ENCODE measurements at regions not wholly inside any gene's neighbourhood (a gene's known extent, or its start where the extent isn't known, plus 50 kb on each side); places are given as distances from the start of the nearest gene placed in this dataset.

DNA sequence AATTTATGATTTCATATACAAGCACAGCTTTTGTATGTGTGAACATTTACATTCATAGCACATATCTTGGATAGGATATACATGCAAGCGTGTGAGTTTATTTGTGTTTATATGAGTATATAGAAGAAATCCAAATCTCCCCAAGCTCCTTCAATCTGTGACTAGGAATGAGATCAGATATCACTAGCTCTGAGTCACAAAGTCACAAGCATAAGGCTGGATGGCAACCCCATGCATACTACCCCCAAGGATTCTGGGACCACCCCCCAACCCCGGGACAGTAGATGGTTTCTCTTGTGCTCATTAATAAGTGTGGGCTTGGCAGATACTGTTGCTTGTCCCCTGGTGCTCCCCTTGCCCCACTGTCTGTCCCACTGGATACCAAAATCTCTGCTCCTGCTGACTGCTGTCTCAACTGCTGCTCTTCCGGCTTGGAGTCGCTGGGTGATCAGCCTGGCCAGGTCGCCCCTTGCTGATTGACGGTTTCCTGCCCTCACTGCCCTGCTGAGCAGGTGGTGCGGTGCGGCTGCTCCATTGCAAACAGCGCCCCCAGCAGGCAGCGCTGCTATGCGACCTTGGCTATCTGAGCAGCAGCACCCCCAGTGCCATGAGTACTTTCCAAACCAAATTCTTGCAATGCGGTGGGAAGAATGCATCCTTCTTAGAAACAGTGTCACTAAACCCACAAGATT is 279.4 kb downstream of the CD83 start:
- H3K9me2 ChIP-seq (ENCODE audit: insufficient read depth, low read length) = no peaks in the 10 kb centered on the region
- H3F3A ChIP-seq (ENCODE audit: insufficient read depth, low read length, poor library complexity, severe bottlenecking) = no peaks in the 10 kb centered on the region
- H3K9ac ChIP-seq (ENCODE audit: low read length) = no peak overlapping the region
- no peak for TF ChIP-seq EP300 (conservative IDR thresholded peaks at IDR 0.05; ENCODE audit: poor library complexity, severe bottlenecking)
- TF ChIP-seq, protein P1, sequence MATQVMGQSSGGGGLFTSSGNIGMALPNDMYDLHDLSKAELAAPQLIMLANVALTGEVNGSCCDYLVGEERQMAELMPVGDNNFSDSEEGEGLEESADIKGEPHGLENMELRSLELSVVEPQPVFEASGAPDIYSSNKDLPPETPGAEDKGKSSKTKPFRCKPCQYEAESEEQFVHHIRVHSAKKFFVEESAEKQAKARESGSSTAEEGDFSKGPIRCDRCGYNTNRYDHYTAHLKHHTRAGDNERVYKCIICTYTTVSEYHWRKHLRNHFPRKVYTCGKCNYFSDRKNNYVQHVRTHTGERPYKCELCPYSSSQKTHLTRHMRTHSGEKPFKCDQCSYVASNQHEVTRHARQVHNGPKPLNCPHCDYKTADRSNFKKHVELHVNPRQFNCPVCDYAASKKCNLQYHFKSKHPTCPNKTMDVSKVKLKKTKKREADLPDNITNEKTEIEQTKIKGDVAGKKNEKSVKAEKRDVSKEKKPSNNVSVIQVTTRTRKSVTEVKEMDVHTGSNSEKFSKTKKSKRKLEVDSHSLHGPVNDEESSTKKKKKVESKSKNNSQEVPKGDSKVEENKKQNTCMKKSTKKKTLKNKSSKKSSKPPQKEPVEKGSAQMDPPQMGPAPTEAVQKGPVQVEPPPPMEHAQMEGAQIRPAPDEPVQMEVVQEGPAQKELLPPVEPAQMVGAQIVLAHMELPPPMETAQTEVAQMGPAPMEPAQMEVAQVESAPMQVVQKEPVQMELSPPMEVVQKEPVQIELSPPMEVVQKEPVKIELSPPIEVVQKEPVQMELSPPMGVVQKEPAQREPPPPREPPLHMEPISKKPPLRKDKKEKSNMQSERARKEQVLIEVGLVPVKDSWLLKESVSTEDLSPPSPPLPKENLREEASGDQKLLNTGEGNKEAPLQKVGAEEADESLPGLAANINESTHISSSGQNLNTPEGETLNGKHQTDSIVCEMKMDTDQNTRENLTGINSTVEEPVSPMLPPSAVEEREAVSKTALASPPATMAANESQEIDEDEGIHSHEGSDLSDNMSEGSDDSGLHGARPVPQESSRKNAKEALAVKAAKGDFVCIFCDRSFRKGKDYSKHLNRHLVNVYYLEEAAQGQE (IDR thresholded peaks at IDR 0.05; ENCODE audit: borderline replicate concordance) = no peak
- no peak for TF ChIP-seq EZH2 (IDR thresholded peaks at IDR 0.05; ENCODE audit: borderline replicate concordance, insufficient read depth, low read length, poor library complexity, severe bottlenecking)
- TF ChIP-seq, protein P2, sequence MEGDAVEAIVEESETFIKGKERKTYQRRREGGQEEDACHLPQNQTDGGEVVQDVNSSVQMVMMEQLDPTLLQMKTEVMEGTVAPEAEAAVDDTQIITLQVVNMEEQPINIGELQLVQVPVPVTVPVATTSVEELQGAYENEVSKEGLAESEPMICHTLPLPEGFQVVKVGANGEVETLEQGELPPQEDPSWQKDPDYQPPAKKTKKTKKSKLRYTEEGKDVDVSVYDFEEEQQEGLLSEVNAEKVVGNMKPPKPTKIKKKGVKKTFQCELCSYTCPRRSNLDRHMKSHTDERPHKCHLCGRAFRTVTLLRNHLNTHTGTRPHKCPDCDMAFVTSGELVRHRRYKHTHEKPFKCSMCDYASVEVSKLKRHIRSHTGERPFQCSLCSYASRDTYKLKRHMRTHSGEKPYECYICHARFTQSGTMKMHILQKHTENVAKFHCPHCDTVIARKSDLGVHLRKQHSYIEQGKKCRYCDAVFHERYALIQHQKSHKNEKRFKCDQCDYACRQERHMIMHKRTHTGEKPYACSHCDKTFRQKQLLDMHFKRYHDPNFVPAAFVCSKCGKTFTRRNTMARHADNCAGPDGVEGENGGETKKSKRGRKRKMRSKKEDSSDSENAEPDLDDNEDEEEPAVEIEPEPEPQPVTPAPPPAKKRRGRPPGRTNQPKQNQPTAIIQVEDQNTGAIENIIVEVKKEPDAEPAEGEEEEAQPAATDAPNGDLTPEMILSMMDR (IDR thresholded peaks at IDR 0.05; ENCODE audit: poor library complexity, severe bottlenecking) = no peak
- no peak for TF ChIP-seq TAF1 (IDR thresholded peaks at IDR 0.05; ENCODE audit: low read depth)
- no peak for TF ChIP-seq MXI1 (conservative IDR thresholded peaks at IDR 0.05; ENCODE audit: poor library complexity, severe bottlenecking)
- TF ChIP-seq POLR2AphosphoS5 (IDR thresholded peaks at IDR 0.05) = no peak
- TF ChIP-seq SMC3 (conservative IDR thresholded peaks at IDR 0.05; ENCODE audit: poor library complexity) = no peak
- TF ChIP-seq RAD21 (conservative IDR thresholded peaks at IDR 0.05) = no peak
- no peaks in the 10 kb centered on the region for H3K27me3 ChIP-seq (ENCODE audit: insufficient read depth, low read depth, low read length)
- H3K4me2 ChIP-seq (ENCODE audit: low read length) = no peak overlapping the region
- H3K9me3 ChIP-seq (ENCODE audit: low read length) = no peaks in the 10 kb centered on the region
- H2AFZ ChIP-seq (ENCODE audit: low read depth, low read length) = no peak overlapping the region
- H3K79me2 ChIP-seq (replicated peaks; ENCODE audit: insufficient read depth, low read length) = no peaks in the 10 kb centered on the region
- H3K27ac ChIP-seq (ENCODE audit: low read length) = no peak overlapping the region
- H3K4me3 ChIP-seq (ENCODE audit: low read length) = no peak overlapping the region
- no peaks in the 10 kb centered on the region for H3K36me3 ChIP-seq (ENCODE audit: insufficient read depth, low read length)
- H4K20me1 ChIP-seq (ENCODE audit: insufficient read depth) = no peaks in the 10 kb centered on the region

DNA sequence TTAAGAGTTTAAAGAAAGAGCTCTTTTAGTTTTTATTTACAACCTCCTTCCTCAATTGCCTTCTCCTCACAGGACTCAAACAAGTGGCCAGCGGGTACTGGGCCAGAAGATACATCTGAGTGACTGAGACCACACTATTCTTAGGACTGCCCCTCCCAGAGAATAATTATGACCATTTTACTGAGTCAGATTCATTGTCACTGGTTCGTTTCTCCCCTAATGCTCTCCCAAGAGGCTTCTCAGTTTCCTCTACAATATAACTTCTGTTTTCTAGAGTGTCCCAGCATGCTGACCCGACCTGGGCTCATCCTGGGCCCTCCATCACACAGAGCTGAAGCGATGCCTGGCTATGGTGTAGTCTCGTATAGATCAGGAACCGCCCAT is 279.9 kb downstream of the CD83 start:
- Histone ChIP-seq H3K36me3 (ENCODE audit: insufficient read depth, low read length) (no peaks in the 10 kb centered on the region), H4K20me1 (ENCODE audit: insufficient read depth) (no peaks in the 10 kb centered on the region), H3K9me2 (ENCODE audit: insufficient read depth, low read length) (no peaks in the 10 kb centered on the region), H3K27me3 (ENCODE audit: insufficient read depth, low read depth, low read length) (no peaks in the 10 kb centered on the region), H3F3A (ENCODE audit: insufficient read depth, low read length, poor library complexity, severe bottlenecking) (no peaks in the 10 kb centered on the region), H3K27ac (ENCODE audit: low read length) (no peak overlapping the region), H3K79me2 (replicated peaks; ENCODE audit: insufficient read depth, low read length) (no peaks in the 10 kb centered on the region), H3K9me3 (ENCODE audit: low read length) (no peaks in the 10 kb centered on the region), H3K9ac (ENCODE audit: low read length) (no peak overlapping the region), H3K4me2 (ENCODE audit: low read length) (no peak overlapping the region), H2AFZ (ENCODE audit: low read depth, low read length) (no peak overlapping the region), H3K4me3 (ENCODE audit: low read length) (no peak overlapping the region)
- TF ChIP-seq POLR2AphosphoS5 (IDR thresholded peaks at IDR 0.05) = no peak
- no peak for TF ChIP-seq SMC3 (conservative IDR thresholded peaks at IDR 0.05; ENCODE audit: poor library complexity)
- no peak for TF ChIP-seq EZH2 (IDR thresholded peaks at IDR 0.05; ENCODE audit: borderline replicate concordance, insufficient read depth, low read length, poor library complexity, severe bottlenecking)
- no peak for TF ChIP-seq RAD21 (conservative IDR thresholded peaks at IDR 0.05)
- TF ChIP-seq EP300 (conservative IDR thresholded peaks at IDR 0.05; ENCODE audit: poor library complexity, severe bottlenecking) = no peak
